Endodermal cell (in vitro differentiated cells): ENCODE measurements at regions not wholly inside any gene's neighbourhood (a gene's known extent, or its start where the extent isn't known, plus 50 kb on each side); places are given as distances from the start of the nearest gene placed in this dataset.

ENCODE experiments used
- DNase-seq: peaks from one replicate; pipeline ENCODE4 v3.0.0-alpha.2; 2017
- H3K27ac ChIP-seq: 2 replicates; pipeline ENCODE4 v1.5.1; 2013; ENCODE audit warnings: mild to moderate bottlenecking, low read depth, low read length, moderate library complexity
- H3K27me3 ChIP-seq: 2 replicates; pipeline ENCODE4 v1.6.1; 2013; ENCODE audit warnings: mild to moderate bottlenecking, low read length, moderate library complexity; ENCODE audit not compliant: insufficient read depth, control insufficient read depth, poor library complexity, severe bottlenecking
- H3K36me3 ChIP-seq: 2 replicates; pipeline ENCODE4 v1.7.0; 2013; ENCODE audit warnings: mild to moderate bottlenecking, low read length, moderate library complexity; ENCODE audit not compliant: control insufficient read depth, insufficient read depth
- H3K4me1 ChIP-seq: one replicate; pipeline ENCODE4 v1.7.0; 2013; ENCODE audit warnings: low read length; ENCODE audit not compliant: control insufficient read depth, insufficient read depth
- H3K4me3 ChIP-seq: 2 replicates; pipeline ENCODE4 v1.5.1; 2013; ENCODE audit warnings: mild to moderate bottlenecking, low read length, moderate library complexity
- H3K9ac ChIP-seq: 2 replicates; pipeline ENCODE4 v1.6.1; 2013; ENCODE audit warnings: mild to moderate bottlenecking, low read length, moderate library complexity; ENCODE audit not compliant: poor library complexity, severe bottlenecking; ENCODE audit errors: extremely low read depth
- H3K9me3 ChIP-seq: 2 replicates; pipeline ENCODE4 v1.6.1; 2013; ENCODE audit warnings: mild to moderate bottlenecking, low read length, moderate library complexity; ENCODE audit not compliant: control insufficient read depth
- H3K27ac Mint-ChIP-seq: 2 replicates; pipeline ENCODE4 v1.8.0; 2020; ENCODE audit warnings: mixed read lengths
- H3K27me3 Mint-ChIP-seq: 2 replicates; pipeline ENCODE4 v1.8.0; 2021; ENCODE audit warnings: mild to moderate bottlenecking, mixed read lengths; ENCODE audit not compliant: insufficient read depth
- H3K36me3 Mint-ChIP-seq: 2 replicates; pipeline ENCODE4 v1.8.0; 2020; ENCODE audit warnings: low read depth, mixed read lengths
- H3K4me1 Mint-ChIP-seq: 2 replicates; pipeline ENCODE4 v1.8.0; 2020; ENCODE audit warnings: mixed read lengths
- H3K4me3 Mint-ChIP-seq: 2 replicates; pipeline ENCODE4 v1.8.0; 2020; ENCODE audit warnings: mild to moderate bottlenecking, moderate library complexity, mixed read lengths
- H3K9me3 Mint-ChIP-seq: 2 replicates; pipeline ENCODE4 v1.8.0; 2020; ENCODE audit warnings: mild to moderate bottlenecking, mixed read lengths
- CTCF ChIP-seq: fragments of 200-600 bp; sonication (generic); conservative IDR thresholded peaks from 2 replicates; pipeline ENCODE4 v1.5.0; 2021; ENCODE audit warnings: antibody characterized with exemption, mild to moderate bottlenecking
- WGBS, 2 experiments: methylation state at CpG; one replicate each; pipeline versions ENCODE4 v1.1.5 to v1.1.7; 2013; ENCODE audit warnings: missing lambda C conversion rate in 2 of 2, mixed read lengths in 1 of 2; ENCODE audit not compliant: insufficient coverage in 1 of 2, insufficient read length in 1 of 2; 5-methylcytosine and 5-hydroxymethylcytosine counted together

- Histone ChIP-seq H3K4me3 (no peak overlapping the region), H3K4me1 (no peaks in the 10 kb centered on the region), H3K27me3 (peaks cover 46% of the 10 kb centered on the region), H3K27ac (no peak overlapping the region), H3K36me3 (no peaks in the 10 kb centered on the region), H3K9me3 (no peaks in the 10 kb centered on the region), H3K9ac (no peak overlapping the region)
- Mint-ChIP-seq H3K9me3 (no peaks in the 10 kb centered on the region), H3K36me3 (no peaks in the 10 kb centered on the region), H3K4me3 (no peak overlapping the region), H3K27ac (no peak overlapping the region), H3K4me1 (no peaks in the 10 kb centered on the region), H3K27me3 (peaks cover 17% of the 10 kb centered on the region)
- WGBS, 2 experiments, result 89 to 93% methylated on average over 3 to 4 of the region's 4 CpGs
- no peak for TF ChIP-seq CTCF
- no peak for DNase-seq
Observed at GRCh38 chr12:114172135-114172534, 206.0 kb upstream of the RBM19 start.

- 89 to 93% methylated on average over 1 to 2 of the region's 2 CpGs for WGBS, 2 experiments
- H3K9me3 Mint-ChIP-seq, result no peaks in the 10 kb centered on the region
- Histone ChIP-seq H3K9me3 (no peaks in the 10 kb centered on the region), H3K4me3 (no peak overlapping the region), H3K27ac (no peak overlapping the region), H3K27me3 (peaks cover 67% of the 10 kb centered on the region), H3K4me1 (no peaks in the 10 kb centered on the region), H3K9ac (no peak overlapping the region), H3K36me3 (no peaks in the 10 kb centered on the region)
- no peak overlapping the region for H3K4me3 Mint-ChIP-seq
- no peak for DNase-seq
- no peaks in the 10 kb centered on the region for H3K4me1 Mint-ChIP-seq
- peaks cover 45% of the 10 kb centered on the region for H3K27me3 Mint-ChIP-seq
- TF ChIP-seq CTCF, result no peak
- H3K27ac Mint-ChIP-seq, result no peak overlapping the region
- no peaks in the 10 kb centered on the region for H3K36me3 Mint-ChIP-seq
Observed at GRCh38 chr12:114168061-114168460, 201.9 kb upstream of the RBM19 start.

GRCh38 chr12:114167431-114167830, 201.3 kb upstream of the RBM19 start:
- Histone ChIP-seq H3K9ac (no peak overlapping the region), H3K27ac (no peak overlapping the region), H3K4me1 (no peaks in the 10 kb centered on the region), H3K9me3 (no peaks in the 10 kb centered on the region), H3K27me3 (peaks cover 68% of the 10 kb centered on the region), H3K4me3 (no peak overlapping the region), H3K36me3 (no peaks in the 10 kb centered on the region)
- H3K4me1 Mint-ChIP-seq, result no peaks in the 10 kb centered on the region
- H3K36me3 Mint-ChIP-seq, result no peaks in the 10 kb centered on the region
- no peaks in the 10 kb centered on the region for H3K9me3 Mint-ChIP-seq
- TF ChIP-seq CTCF, result no peak
- WGBS, 2 experiments, result 100% methylated on average over 1 of the region's 1 CpG
- H3K27me3 Mint-ChIP-seq, result peaks cover 45% of the 10 kb centered on the region
- H3K4me3 Mint-ChIP-seq, result no peak overlapping the region
- H3K27ac Mint-ChIP-seq, result no peak overlapping the region
- no peak for DNase-seq
